ENCODE measurements at regions not wholly inside any gene's neighbourhood (a gene's known extent, or its start where the extent isn't known, plus 50 kb on each side); places are given as distances from the start of the nearest gene placed in this dataset.
A peak's percentile ranks its signal among the peaks of the same experiment; 100 is the strongest.
"Not testable (repeated sequence)": the region's sequence is repeated elsewhere in the genome, so short reads cannot be mapped to it uniquely, and the experiment has no call there.

DNA sequence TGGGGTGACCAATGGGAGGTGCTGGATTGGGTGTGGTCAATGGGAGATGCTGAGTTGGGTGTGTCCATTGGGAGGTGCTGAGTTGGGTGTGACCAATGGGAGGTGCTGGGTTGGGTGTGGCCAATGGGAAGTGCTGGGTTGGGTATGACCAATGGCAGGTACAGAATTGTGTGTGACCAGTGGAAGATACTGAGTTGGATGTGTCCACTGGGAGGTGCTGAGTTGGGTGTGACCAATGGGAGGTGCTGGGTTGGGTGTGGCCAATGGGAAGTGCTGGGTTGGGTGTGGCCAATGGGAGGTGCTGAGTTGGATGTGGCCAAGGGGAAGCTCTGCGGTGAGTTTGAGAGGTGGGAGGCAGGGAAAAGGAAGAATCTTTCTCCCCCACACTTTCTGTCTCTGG is 250.0 kb upstream of the PROK2 start:
- Histone ChIP-seq H3K9me3 (ENCODE audit: severe bottlenecking) (no peaks in the 10 kb centered on the region), H3K27ac (ENCODE audit: poor library complexity, severe bottlenecking) (no peak overlapping the region), H3K36me3 (ENCODE audit: low read depth) (no peaks in the 10 kb centered on the region), H3K4me3 (ENCODE audit: severe bottlenecking) (no peak overlapping the region), H3K27me3 (ENCODE audit: insufficient read depth, poor library complexity, severe bottlenecking) (no peaks in the 10 kb centered on the region), H3K4me1 (ENCODE audit: insufficient read depth, poor library complexity, severe bottlenecking) (no peaks in the 10 kb centered on the region)
- TF ChIP-seq, protein P1, sequence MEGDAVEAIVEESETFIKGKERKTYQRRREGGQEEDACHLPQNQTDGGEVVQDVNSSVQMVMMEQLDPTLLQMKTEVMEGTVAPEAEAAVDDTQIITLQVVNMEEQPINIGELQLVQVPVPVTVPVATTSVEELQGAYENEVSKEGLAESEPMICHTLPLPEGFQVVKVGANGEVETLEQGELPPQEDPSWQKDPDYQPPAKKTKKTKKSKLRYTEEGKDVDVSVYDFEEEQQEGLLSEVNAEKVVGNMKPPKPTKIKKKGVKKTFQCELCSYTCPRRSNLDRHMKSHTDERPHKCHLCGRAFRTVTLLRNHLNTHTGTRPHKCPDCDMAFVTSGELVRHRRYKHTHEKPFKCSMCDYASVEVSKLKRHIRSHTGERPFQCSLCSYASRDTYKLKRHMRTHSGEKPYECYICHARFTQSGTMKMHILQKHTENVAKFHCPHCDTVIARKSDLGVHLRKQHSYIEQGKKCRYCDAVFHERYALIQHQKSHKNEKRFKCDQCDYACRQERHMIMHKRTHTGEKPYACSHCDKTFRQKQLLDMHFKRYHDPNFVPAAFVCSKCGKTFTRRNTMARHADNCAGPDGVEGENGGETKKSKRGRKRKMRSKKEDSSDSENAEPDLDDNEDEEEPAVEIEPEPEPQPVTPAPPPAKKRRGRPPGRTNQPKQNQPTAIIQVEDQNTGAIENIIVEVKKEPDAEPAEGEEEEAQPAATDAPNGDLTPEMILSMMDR (IDR thresholded peaks at IDR 0.05; ENCODE audit: poor library complexity, severe bottlenecking): no peak
- DNase-seq (ENCODE audit: low spot score) (no peak), ATAC-seq (ENCODE audit: low read depth) (no peak)

DNA sequence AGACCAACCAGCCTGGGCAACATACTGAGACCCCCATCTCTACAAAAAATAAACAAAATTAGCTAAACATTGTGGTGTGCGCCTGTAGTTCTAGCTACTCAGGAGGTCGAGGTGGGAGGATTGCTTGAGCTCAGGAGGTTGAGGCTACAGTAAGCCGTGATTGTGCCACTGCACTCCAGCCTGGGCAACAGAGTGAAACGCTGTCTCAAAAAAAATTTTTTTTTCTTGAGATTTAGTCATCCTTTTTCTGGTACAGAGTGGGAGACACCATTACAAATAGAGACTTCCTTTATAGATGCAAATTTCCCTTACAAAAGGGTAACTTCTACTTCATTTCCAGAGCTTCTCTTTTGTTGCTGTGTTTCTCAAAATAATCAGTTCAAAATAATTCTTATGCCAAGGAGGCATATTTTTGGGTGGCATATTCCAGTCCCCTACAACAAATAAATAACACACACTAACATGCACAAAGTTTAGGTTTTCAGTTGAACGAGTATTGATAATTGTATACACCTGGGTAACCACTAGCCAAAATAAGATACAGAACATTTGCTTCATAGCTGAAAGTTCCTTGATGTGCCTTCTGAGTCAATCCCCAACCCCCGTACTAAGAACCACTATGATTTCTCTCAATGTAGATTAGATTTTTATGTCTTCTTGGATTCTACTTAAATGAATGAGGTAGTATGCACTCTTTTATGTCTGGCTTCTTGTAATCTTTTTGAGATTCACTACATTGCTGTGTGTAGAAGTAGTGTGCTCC is 248.9 kb upstream of the PROK2 start:
- DNase-seq (ENCODE audit: low spot score) (no peak), ATAC-seq (ENCODE audit: low read depth) (no peak)
- Histone ChIP-seq H3K4me3 (ENCODE audit: severe bottlenecking) (no peak overlapping the region), H3K27ac (ENCODE audit: poor library complexity, severe bottlenecking) (no peak overlapping the region), H3K4me1 (ENCODE audit: insufficient read depth, poor library complexity, severe bottlenecking) (no peaks in the 10 kb centered on the region), H3K9me3 (ENCODE audit: severe bottlenecking) (no peaks in the 10 kb centered on the region), H3K36me3 (ENCODE audit: low read depth) (no peaks in the 10 kb centered on the region), H3K27me3 (ENCODE audit: insufficient read depth, poor library complexity, severe bottlenecking) (no peaks in the 10 kb centered on the region)
- TF ChIP-seq, protein P1 (IDR thresholded peaks at IDR 0.05; ENCODE audit: poor library complexity, severe bottlenecking): no peak

DNA sequence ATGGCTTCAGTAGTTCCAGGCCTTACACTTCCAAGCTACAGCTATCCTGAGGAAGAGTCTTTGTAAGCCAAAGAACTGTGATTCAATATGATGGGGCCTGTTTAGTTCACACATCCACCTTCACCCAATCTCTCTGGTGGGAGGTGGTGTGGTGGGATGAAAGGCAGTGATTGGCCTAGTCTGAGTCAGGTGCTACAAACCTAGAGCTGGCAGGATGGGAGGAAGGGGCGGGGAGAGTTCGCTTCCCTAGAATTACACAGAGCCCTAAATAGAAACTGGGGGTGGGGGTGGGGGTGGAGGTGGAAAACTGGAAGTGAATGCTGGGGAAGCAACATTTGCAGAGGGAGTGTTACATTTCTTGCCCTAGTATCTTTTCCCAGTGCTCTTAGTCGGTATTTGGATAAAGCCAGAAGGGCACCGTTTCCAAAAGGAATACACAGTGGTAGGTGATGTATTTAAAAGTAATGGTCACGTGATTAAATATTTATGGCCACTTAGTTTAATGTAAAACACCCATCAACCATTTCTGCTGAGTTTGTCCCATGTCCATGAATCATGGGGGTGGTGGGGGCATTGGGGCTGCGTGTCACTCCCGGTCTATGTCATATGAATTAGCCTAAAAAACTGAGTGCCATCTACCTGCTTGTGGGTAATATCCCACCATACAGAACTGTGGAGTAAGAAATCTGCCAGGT is 247.6 kb upstream of the PROK2 start:
- no peak for ATAC-seq (ENCODE audit: low read depth)
- Histone ChIP-seq H3K4me1 (ENCODE audit: insufficient read depth, poor library complexity, severe bottlenecking) (no peaks in the 10 kb centered on the region), H3K27me3 (ENCODE audit: insufficient read depth, poor library complexity, severe bottlenecking) (no peaks in the 10 kb centered on the region), H3K36me3 (ENCODE audit: low read depth) (no peaks in the 10 kb centered on the region), H3K4me3 (ENCODE audit: severe bottlenecking) (no peak overlapping the region), H3K27ac (ENCODE audit: poor library complexity, severe bottlenecking) (no peak overlapping the region), H3K9me3 (ENCODE audit: severe bottlenecking) (no peaks in the 10 kb centered on the region)
- TF ChIP-seq, protein P1 (IDR thresholded peaks at IDR 0.05; ENCODE audit: poor library complexity, severe bottlenecking): no peak
- DNase-seq (ENCODE audit: low spot score): no peak

DNA sequence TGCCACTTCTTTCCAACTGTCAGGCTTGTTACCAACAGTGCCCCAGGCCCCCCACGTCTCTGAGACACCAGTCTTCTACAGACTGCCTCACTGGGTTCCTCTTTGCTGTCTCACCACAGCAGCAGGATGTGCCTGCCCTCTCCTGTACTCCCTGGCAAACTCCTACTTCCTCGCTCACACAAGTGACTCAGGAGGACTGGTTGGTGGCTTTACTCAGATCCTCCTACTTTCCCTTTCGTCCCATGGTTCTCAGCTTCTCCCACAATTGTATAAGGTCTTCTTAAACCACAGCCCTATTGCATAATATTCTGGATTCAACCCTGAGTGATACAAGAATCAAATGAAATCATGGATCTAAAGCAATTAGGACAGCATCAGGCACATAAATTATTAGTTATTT is 246.6 kb upstream of the PROK2 start:
- H3K4me3 ChIP-seq (ENCODE audit: severe bottlenecking): no peak overlapping the region
- no peak for DNase-seq (ENCODE audit: low spot score)
- H3K9me3 ChIP-seq (ENCODE audit: severe bottlenecking): no peaks in the 10 kb centered on the region
- no peaks in the 10 kb centered on the region for H3K27me3 ChIP-seq (ENCODE audit: insufficient read depth, poor library complexity, severe bottlenecking)
- H3K4me1 ChIP-seq (ENCODE audit: insufficient read depth, poor library complexity, severe bottlenecking): no peaks in the 10 kb centered on the region
- no peaks in the 10 kb centered on the region for H3K36me3 ChIP-seq (ENCODE audit: low read depth)
- H3K27ac ChIP-seq (ENCODE audit: poor library complexity, severe bottlenecking): no peak overlapping the region
- TF ChIP-seq, protein P1 (IDR thresholded peaks at IDR 0.05; ENCODE audit: poor library complexity, severe bottlenecking): no peak
- peak; percentile 46; the same call in 1 of the 3 replicates for ATAC-seq (ENCODE audit: low read depth)

DNA sequence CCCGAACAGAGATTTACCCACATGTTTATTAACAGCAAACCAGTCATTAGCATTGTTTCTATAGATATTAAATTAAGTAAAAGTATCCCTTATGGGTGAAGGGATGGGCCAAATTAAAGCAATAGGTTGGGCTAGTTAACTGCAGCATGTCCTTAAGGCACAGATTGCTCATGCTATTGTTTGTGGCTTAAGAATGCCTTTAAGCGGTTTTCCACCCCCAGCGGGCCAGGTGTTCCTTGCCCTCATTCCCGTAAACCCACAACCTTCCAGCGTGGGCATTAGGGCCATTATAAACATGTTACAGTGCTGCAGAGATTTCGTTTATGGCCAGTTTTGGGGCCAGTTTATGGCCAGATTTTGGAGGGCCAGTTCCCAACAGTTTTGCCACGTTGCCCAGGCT is 245.3 kb upstream of the PROK2 start:
- not testable (repeated sequence) for DNase-seq (ENCODE audit: low spot score); H3K27ac ChIP-seq (ENCODE audit: poor library complexity, severe bottlenecking); H3K27me3 ChIP-seq (ENCODE audit: insufficient read depth, poor library complexity, severe bottlenecking); H3K36me3 ChIP-seq (ENCODE audit: low read depth); H3K4me1 ChIP-seq (ENCODE audit: insufficient read depth, poor library complexity, severe bottlenecking); H3K9me3 ChIP-seq (ENCODE audit: severe bottlenecking); ATAC-seq (ENCODE audit: low read depth); H3K4me3 ChIP-seq (ENCODE audit: severe bottlenecking)

DNA sequence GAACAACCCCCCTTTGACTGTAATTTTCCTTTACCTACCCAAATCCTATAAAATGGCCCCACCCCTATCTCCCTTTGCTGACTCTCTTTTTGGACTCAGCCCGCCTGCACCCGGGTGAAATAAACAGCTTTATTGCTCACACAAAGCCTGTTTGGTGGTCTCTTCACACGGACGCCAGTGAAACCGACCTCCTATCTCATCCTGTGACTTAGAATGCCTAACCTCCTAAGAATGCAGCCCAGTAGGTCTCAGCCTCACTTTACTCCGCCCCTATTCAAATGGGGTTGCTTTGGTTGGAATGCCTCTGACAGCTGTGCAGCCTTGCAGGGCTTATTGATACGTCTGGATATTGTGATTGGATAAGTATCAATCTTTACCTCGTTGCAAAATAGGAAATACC is 243.8 kb upstream of the PROK2 start:
- not testable (repeated sequence) for H3K27ac ChIP-seq (ENCODE audit: poor library complexity, severe bottlenecking); H3K9me3 ChIP-seq (ENCODE audit: severe bottlenecking); H3K27me3 ChIP-seq (ENCODE audit: insufficient read depth, poor library complexity, severe bottlenecking); DNase-seq (ENCODE audit: low spot score); H3K36me3 ChIP-seq (ENCODE audit: low read depth); H3K4me1 ChIP-seq (ENCODE audit: insufficient read depth, poor library complexity, severe bottlenecking); H3K4me3 ChIP-seq (ENCODE audit: severe bottlenecking)
- ATAC-seq (ENCODE audit: low read depth): peak; percentile 41; the same call in 1 of the 3 replicates

DNA sequence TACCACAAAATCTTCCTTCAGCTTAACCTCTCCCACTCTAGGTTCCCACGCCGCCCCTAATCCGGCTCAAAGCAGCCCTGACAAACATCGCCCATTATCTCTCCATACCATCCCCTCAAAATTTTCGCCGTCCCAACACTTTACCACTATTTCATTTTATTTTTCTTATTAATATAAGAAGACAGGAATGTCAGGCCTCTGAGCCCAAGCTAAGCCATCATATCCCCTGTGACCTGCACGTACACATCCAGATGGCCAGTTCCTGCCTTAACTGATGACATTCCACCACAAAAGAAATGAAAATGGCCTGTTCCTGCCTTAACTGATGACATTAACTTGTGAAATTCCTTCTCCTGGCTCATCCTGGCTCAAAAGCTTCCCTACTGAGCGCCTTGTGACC is 243.4 kb upstream of the PROK2 start:
- not testable (repeated sequence) for H3K27me3 ChIP-seq (ENCODE audit: insufficient read depth, poor library complexity, severe bottlenecking); H3K27ac ChIP-seq (ENCODE audit: poor library complexity, severe bottlenecking); H3K4me1 ChIP-seq (ENCODE audit: insufficient read depth, poor library complexity, severe bottlenecking); DNase-seq (ENCODE audit: low spot score); H3K36me3 ChIP-seq (ENCODE audit: low read depth); H3K4me3 ChIP-seq (ENCODE audit: severe bottlenecking); H3K9me3 ChIP-seq (ENCODE audit: severe bottlenecking); ATAC-seq (ENCODE audit: low read depth)

DNA sequence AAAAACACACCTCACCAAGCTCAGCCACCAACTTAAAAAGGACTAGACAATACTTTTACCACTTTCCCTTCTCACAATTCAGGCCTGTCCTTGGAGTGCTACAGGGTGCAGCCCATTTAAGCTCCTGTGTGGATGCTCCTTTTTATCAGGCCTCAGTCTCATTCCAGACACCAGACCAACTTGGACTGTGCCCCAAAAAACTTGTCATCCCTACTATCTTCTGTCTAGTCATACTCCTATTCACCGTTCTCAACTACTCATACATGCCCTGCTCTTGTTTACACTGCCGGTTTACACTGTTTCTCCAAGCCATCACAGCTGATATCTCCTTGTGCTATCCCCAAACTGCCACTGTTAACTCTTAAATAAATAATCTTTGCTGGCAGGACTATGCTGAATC is 242.8 kb upstream of the PROK2 start:
- not testable (repeated sequence) for H3K27me3 ChIP-seq (ENCODE audit: insufficient read depth, poor library complexity, severe bottlenecking); DNase-seq (ENCODE audit: low spot score)

More for the DNA sequence above, 242.8 kb upstream of the PROK2 start:
- H3K27ac ChIP-seq (ENCODE audit: poor library complexity, severe bottlenecking); H3K4me3 ChIP-seq (ENCODE audit: severe bottlenecking); H3K9me3 ChIP-seq (ENCODE audit: severe bottlenecking); H3K4me1 ChIP-seq (ENCODE audit: insufficient read depth, poor library complexity, severe bottlenecking); ATAC-seq (ENCODE audit: low read depth); H3K36me3 ChIP-seq (ENCODE audit: low read depth): not testable (repeated sequence)
